ENCODE measurements at regions not wholly inside any gene's neighbourhood (a gene's known extent, or its start where the extent isn't known, plus 50 kb on each side); places are given as distances from the start of the nearest gene placed in this dataset.

DNA sequence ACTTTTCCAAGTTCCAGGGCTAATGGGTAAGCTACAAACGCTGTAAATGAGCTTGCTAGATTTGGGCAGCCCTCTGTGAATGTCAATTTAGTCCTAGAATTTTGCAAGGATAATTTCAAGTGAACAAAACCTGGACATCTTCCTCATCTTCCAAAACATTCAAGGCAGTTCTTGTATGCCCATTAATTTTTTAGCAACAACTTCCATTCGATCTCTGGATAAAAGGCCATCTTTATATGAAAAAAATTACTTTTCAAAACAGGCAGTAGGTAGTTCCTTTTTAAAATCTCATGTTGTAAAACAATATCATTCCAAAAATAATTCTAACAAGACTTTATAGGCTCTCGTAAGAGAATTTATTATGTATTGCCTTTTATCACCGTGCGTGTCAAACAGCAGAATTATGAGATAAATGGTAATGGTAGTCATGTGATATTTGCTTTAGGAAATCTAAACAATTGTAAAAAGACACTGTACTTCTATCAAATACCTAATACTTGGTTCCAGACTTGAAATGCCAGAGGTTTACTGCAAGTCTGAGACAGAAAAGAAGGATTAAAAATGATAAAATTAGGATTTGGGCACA, 143.7 kb upstream of the NRP1 start:
- no TSS peak for BruUV-seq (replicated peaks)
- peaks cover 28% of the 10 kb centered on the region for H3K4me1 ChIP-seq
- H3K27me3 Mint-ChIP-seq (ENCODE audit: insufficient read depth, unreplicated experiment) = no peaks in the 10 kb centered on the region
- no peak overlapping the region for H3K4me3 ChIP-seq (ENCODE audit: low read depth, low read length)
- TF ChIP-seq, protein P1, sequence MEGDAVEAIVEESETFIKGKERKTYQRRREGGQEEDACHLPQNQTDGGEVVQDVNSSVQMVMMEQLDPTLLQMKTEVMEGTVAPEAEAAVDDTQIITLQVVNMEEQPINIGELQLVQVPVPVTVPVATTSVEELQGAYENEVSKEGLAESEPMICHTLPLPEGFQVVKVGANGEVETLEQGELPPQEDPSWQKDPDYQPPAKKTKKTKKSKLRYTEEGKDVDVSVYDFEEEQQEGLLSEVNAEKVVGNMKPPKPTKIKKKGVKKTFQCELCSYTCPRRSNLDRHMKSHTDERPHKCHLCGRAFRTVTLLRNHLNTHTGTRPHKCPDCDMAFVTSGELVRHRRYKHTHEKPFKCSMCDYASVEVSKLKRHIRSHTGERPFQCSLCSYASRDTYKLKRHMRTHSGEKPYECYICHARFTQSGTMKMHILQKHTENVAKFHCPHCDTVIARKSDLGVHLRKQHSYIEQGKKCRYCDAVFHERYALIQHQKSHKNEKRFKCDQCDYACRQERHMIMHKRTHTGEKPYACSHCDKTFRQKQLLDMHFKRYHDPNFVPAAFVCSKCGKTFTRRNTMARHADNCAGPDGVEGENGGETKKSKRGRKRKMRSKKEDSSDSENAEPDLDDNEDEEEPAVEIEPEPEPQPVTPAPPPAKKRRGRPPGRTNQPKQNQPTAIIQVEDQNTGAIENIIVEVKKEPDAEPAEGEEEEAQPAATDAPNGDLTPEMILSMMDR (IDR thresholded peaks at IDR 0.05; ENCODE audit: insufficient read depth in 1 of 2, low read depth in 1 of 2, low read length in 1 of 2, severe bottlenecking in 1 of 2, unreplicated experiment in 1 of 2) = no peak
- CTCF ChIA-PET = interaction anchor here (0.7 kb wide), 1 partner anchor 141 kb away, joined by 3 read pairs; no protein-coding TSS in a partner anchor
- H3K36me3 ChIP-seq (ENCODE audit: control insufficient read depth, insufficient read depth, low read length) = no peaks in the 10 kb centered on the region
- peaks cover 17% of the 10 kb centered on the region for H3K36me3 Mint-ChIP-seq (ENCODE audit: insufficient read depth, unreplicated experiment)
- H3K9me3 Mint-ChIP-seq (ENCODE audit: unreplicated experiment) = peaks cover 26% of the 10 kb centered on the region
- peak overlapping the region; percentile 40 for H3K27ac Mint-ChIP-seq (ENCODE audit: unreplicated experiment)
- no peak for DNase-seq
- POLR2A ChIA-PET = no interaction called here
- intact Hi-C loops (cut with micrococcal nuclease; ENCODE audit: unreplicated experiment) = no loop called here
- H3K9me3 ChIP-seq = no peaks in the 10 kb centered on the region; the same call in 1 of the 2 replicates
- H3K4me3 Mint-ChIP-seq (ENCODE audit: unreplicated experiment) = peak overlapping the region; percentile 20
- no peaks in the 10 kb centered on the region for H3K27me3 ChIP-seq (replicated peaks; ENCODE audit: control insufficient read depth, insufficient read depth, low read length)
- peaks cover 26% of the 10 kb centered on the region for H3K4me1 Mint-ChIP-seq (ENCODE audit: low read depth, unreplicated experiment)

DNA sequence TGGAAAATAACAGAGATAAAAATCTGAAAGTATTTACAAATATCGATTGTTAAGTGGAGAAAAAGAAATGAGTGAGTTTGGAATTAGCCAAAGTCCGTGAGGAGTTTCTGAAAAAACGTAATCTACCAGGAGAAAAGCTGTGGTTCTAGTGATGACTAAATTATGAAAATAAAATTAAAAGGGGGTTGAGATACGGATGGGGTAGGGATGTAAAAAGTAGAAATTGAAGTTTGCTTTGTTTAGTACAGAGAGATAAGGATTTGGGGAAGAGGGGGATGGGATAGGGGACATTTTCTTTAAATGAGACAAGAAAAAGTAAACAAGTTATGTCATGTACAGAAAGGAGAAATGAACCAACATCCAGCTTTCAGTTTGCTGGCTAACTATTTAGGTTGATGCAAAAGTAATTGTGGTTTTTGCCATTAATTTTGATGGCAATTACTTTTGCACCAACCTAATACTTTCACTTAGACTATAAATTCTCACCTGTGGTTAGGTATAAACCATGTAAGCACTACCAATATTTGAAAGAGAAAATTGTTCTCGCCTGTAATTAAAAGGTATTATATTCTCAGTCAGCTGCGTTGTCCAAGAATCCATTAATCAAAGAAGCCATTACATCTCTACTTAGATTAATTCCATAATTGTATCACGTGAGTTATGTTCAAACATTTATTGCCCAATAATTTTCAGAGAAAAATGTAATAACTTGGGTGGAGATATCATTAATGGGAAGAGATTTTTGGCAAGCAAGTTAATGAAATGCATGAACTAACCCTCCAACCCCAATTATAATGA, 143.0 kb upstream of the NRP1 start:
- no TSS peak for BruUV-seq (replicated peaks)

DNA sequence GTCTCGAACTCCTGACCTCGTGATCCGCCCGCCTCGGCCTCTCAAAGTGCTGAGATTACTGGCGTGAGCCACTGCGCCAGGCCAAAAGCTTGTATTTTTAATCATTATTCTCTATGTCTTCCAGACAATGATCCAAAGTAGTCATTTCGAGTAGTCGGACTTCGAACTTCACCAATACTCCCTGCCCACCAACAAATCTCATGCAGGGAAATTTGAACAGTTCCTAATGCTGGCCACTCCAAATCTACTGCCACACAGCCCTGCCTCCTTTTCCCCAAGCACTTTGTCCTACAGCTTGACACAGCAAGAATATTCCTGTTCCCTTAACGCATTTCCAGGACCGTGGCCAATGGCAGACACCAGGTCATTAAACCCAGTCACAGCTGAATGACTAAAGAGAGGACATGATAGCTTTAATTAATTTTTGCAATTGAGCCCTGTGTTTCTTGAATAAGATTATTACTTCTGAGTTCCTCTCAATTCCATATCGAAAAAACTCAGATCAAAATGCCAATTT, 142.3 kb upstream of the NRP1 start:
- Histone ChIP-seq H3K4me3 (ENCODE audit: low read depth, low read length) (no peak overlapping the region), H3K4me1 (peaks cover 25% of the 10 kb centered on the region), H3K9me3 (no peaks in the 10 kb centered on the region; the same call in 1 of the 2 replicates), H3K36me3 (ENCODE audit: control insufficient read depth, insufficient read depth, low read length) (no peaks in the 10 kb centered on the region), H3K27me3 (replicated peaks; ENCODE audit: control insufficient read depth, insufficient read depth, low read length) (no peaks in the 10 kb centered on the region)
- Mint-ChIP-seq H3K4me1 (ENCODE audit: low read depth, unreplicated experiment) (peaks cover 21% of the 10 kb centered on the region), H3K27me3 (ENCODE audit: insufficient read depth, unreplicated experiment) (no peaks in the 10 kb centered on the region), H3K4me3 (ENCODE audit: unreplicated experiment) (no peak overlapping the region), H3K27ac (ENCODE audit: unreplicated experiment) (peak overlapping the region; percentile 21), H3K36me3 (ENCODE audit: insufficient read depth, unreplicated experiment) (peaks cover 13% of the 10 kb centered on the region), H3K9me3 (ENCODE audit: unreplicated experiment) (peaks cover 21% of the 10 kb centered on the region)
- CTCF ChIA-PET = no interaction called here
- intact Hi-C loops (cut with micrococcal nuclease; ENCODE audit: unreplicated experiment) = no loop called here
- POLR2A ChIA-PET = no interaction called here
- no peak for DNase-seq
- BruUV-seq (replicated peaks) = no TSS peak
- TF ChIP-seq, protein P1 (IDR thresholded peaks at IDR 0.05; ENCODE audit: insufficient read depth in 1 of 2, low read depth in 1 of 2, low read length in 1 of 2, severe bottlenecking in 1 of 2, unreplicated experiment in 1 of 2) = no peak

More for the DNA sequence above, 143.0 kb upstream of the NRP1 start:
- no peak overlapping the region for H3K4me3 Mint-ChIP-seq (ENCODE audit: unreplicated experiment)
- H3K4me1 ChIP-seq = peaks cover 25% of the 10 kb centered on the region
- H3K9me3 ChIP-seq = no peaks in the 10 kb centered on the region; the same call in 1 of the 2 replicates
- intact Hi-C loops (cut with micrococcal nuclease; ENCODE audit: unreplicated experiment) = no loop called here
- peaks cover 26% of the 10 kb centered on the region for H3K9me3 Mint-ChIP-seq (ENCODE audit: unreplicated experiment)
- peaks cover 17% of the 10 kb centered on the region for H3K36me3 Mint-ChIP-seq (ENCODE audit: insufficient read depth, unreplicated experiment)
- CTCF ChIA-PET = no interaction called here
- H3K4me3 ChIP-seq (ENCODE audit: low read depth, low read length) = no peak overlapping the region
- TF ChIP-seq, protein P1 (IDR thresholded peaks at IDR 0.05; ENCODE audit: insufficient read depth in 1 of 2, low read depth in 1 of 2, low read length in 1 of 2, severe bottlenecking in 1 of 2, unreplicated experiment in 1 of 2) = no peak
- POLR2A ChIA-PET = no interaction called here
- no peak for DNase-seq
- peak overlapping the region; percentile 40 for H3K27ac Mint-ChIP-seq (ENCODE audit: unreplicated experiment)
- no peaks in the 10 kb centered on the region for H3K36me3 ChIP-seq (ENCODE audit: control insufficient read depth, insufficient read depth, low read length)
- no peaks in the 10 kb centered on the region for H3K27me3 ChIP-seq (replicated peaks; ENCODE audit: control insufficient read depth, insufficient read depth, low read length)
- H3K4me1 Mint-ChIP-seq (ENCODE audit: low read depth, unreplicated experiment) = peaks cover 21% of the 10 kb centered on the region
- H3K27me3 Mint-ChIP-seq (ENCODE audit: insufficient read depth, unreplicated experiment) = no peaks in the 10 kb centered on the region

Measured in Caco-2 (cell line).